ENCODE measurements at regions not wholly inside any gene's neighbourhood (a gene's known extent, or its start where the extent isn't known, plus 50 kb on each side); places are given as distances from the start of the nearest gene placed in this dataset.

GRCh38 chr6:81484251-81484650 is 268.2 kb downstream of the TENT5A start:
- no peak overlapping the region for H3K27ac Mint-ChIP-seq (ENCODE audit: low read depth)
- H3K4me1 Mint-ChIP-seq: no peaks in the 10 kb centered on the region
- H3K27me3 Mint-ChIP-seq: no peaks in the 10 kb centered on the region
- no peak for DNase-seq (ENCODE audit: low spot score in 2 of 2)
- peaks cover 12% of the 10 kb centered on the region for H3K9me3 Mint-ChIP-seq
- no peak for ATAC-seq (replicated peaks; ENCODE audit: extremely low read depth, poor library complexity, severe bottlenecking)
- H3K4me3 Mint-ChIP-seq: no peak overlapping the region
- peaks cover 1% of the 10 kb centered on the region for H3K36me3 Mint-ChIP-seq (ENCODE audit: insufficient read depth)

GRCh38 chr6:81480139-81480538 is 272.3 kb downstream of the TENT5A start:
- no peak overlapping the region for H3K27ac Mint-ChIP-seq (ENCODE audit: low read depth)
- H3K9me3 Mint-ChIP-seq: peaks cover 12% of the 10 kb centered on the region
- no peaks in the 10 kb centered on the region for H3K27me3 Mint-ChIP-seq
- H3K4me1 Mint-ChIP-seq: no peaks in the 10 kb centered on the region
- H3K4me3 Mint-ChIP-seq: no peak overlapping the region
- DNase-seq (ENCODE audit: low spot score in 2 of 2) (no peak), ATAC-seq (replicated peaks; ENCODE audit: extremely low read depth, poor library complexity, severe bottlenecking) (no peak)
- H3K36me3 Mint-ChIP-seq (ENCODE audit: insufficient read depth): peaks cover 1% of the 10 kb centered on the region

DNA sequence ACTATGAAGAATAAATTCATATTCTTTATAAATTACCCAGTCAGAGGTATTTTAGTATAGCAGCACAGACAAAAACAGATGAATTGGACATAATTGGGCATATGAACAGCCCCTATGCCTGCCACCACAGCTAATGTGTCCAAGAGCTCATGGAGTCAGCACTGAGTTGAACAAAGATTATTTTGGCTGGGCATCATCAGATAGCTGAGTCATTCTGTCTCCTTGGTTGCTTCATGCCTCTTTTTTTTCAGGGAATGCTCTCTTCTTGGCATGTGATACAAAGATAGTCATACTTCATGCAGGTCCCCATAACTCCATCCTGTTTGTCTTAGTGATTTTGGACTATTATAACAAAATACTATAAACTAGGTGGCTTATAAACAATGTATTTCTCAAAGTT is 275.6 kb downstream of the TENT5A start:
- no peaks in the 10 kb centered on the region for H3K27me3 Mint-ChIP-seq
- DNase-seq (ENCODE audit: low spot score in 2 of 2) (no peak), ATAC-seq (replicated peaks; ENCODE audit: extremely low read depth, poor library complexity, severe bottlenecking) (no peak)
- peaks cover 12% of the 10 kb centered on the region for H3K9me3 Mint-ChIP-seq
- H3K4me1 Mint-ChIP-seq: no peaks in the 10 kb centered on the region
- H3K27ac Mint-ChIP-seq (ENCODE audit: low read depth): no peak overlapping the region
- H3K4me3 Mint-ChIP-seq: no peak overlapping the region
- H3K36me3 Mint-ChIP-seq (ENCODE audit: insufficient read depth): peaks cover 1% of the 10 kb centered on the region

DNA sequence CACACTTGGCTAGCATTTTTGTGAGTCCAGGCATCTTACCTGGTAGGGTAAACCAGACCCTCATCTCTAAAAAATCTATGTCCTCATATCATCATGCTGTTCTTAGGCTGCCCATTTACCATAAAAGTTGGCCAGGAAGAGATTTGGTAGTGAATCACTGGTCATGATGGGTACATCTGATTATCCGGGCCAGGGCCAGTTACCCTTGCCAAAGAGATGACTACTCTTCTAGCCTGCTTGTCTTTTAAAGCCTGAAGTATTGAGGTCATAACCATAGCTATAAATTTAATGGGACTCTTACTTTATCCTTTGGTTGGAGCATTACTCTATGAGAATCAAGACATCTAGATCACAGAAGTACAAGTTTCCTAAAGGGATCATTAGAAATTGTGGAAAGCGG is 276.8 kb downstream of the TENT5A start:
- Mint-ChIP-seq H3K4me3 (no peak overlapping the region), H3K27me3 (no peaks in the 10 kb centered on the region), H3K36me3 (ENCODE audit: insufficient read depth) (peaks cover 1% of the 10 kb centered on the region), H3K27ac (ENCODE audit: low read depth) (no peak overlapping the region), H3K9me3 (peaks cover 12% of the 10 kb centered on the region), H3K4me1 (no peaks in the 10 kb centered on the region)
- no peak for ATAC-seq (replicated peaks; ENCODE audit: extremely low read depth, poor library complexity, severe bottlenecking)
- no peak for DNase-seq (ENCODE audit: low spot score in 2 of 2)

- Mint-ChIP-seq H3K27me3 (no peaks in the 10 kb centered on the region), H3K27ac (ENCODE audit: low read depth) (no peak overlapping the region), H3K4me1 (no peaks in the 10 kb centered on the region), H3K9me3 (peaks cover 7% of the 10 kb centered on the region), H3K4me3 (no peak overlapping the region), H3K36me3 (ENCODE audit: insufficient read depth) (no peaks in the 10 kb centered on the region)
- DNase-seq (ENCODE audit: low spot score in 2 of 2): no peak
- no peak for ATAC-seq (replicated peaks; ENCODE audit: extremely low read depth, poor library complexity, severe bottlenecking)
These were observed 286.6 kb downstream of the TENT5A start for GRCh38 chr6:81465859-81466258.

GRCh38 chr6:81456416-81456815 is 296.1 kb downstream of the TENT5A start:
- ATAC-seq (replicated peaks; ENCODE audit: extremely low read depth, poor library complexity, severe bottlenecking) (no peak), DNase-seq (ENCODE audit: low spot score in 2 of 2) (no peak)
- no peaks in the 10 kb centered on the region for H3K27me3 Mint-ChIP-seq
- peaks cover 4% of the 10 kb centered on the region for H3K9me3 Mint-ChIP-seq
- no peaks in the 10 kb centered on the region for H3K4me1 Mint-ChIP-seq
- H3K27ac Mint-ChIP-seq (ENCODE audit: low read depth): no peak overlapping the region
- no peak overlapping the region for H3K4me3 Mint-ChIP-seq
- H3K36me3 Mint-ChIP-seq (ENCODE audit: insufficient read depth): no peaks in the 10 kb centered on the region

DNA sequence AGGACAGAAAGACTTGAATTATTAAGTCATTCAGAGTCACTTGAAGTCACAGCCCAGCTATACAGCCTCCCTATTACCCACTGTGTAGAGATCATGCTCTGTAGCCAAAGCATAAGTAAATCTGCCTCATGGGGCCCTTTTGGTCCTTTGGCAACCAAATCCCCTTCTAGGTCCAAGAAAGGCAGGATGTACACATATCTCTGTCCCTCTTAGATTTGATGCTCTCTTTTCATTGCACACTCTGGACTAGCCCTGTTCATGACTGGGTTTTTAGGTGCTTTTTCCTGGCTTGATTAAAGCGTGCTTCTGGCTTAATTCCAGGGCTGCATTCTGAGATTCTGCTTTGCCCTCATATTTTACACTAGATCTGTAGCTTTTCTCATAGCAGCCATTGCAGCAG is 296.8 kb downstream of the TENT5A start:
- Mint-ChIP-seq H3K9me3 (peaks cover 4% of the 10 kb centered on the region), H3K4me3 (no peak overlapping the region), H3K27me3 (no peaks in the 10 kb centered on the region), H3K4me1 (no peaks in the 10 kb centered on the region), H3K27ac (ENCODE audit: low read depth) (no peak overlapping the region), H3K36me3 (ENCODE audit: insufficient read depth) (no peaks in the 10 kb centered on the region)
- ATAC-seq (replicated peaks; ENCODE audit: extremely low read depth, poor library complexity, severe bottlenecking): no peak
- no peak for DNase-seq (ENCODE audit: low spot score in 2 of 2)

- ATAC-seq (replicated peaks; ENCODE audit: extremely low read depth, poor library complexity, severe bottlenecking): no peak
- Mint-ChIP-seq H3K4me1 (no peaks in the 10 kb centered on the region), H3K9me3 (peaks cover 4% of the 10 kb centered on the region), H3K27me3 (no peaks in the 10 kb centered on the region), H3K4me3 (no peak overlapping the region), H3K27ac (ENCODE audit: low read depth) (no peak overlapping the region), H3K36me3 (ENCODE audit: insufficient read depth) (no peaks in the 10 kb centered on the region)
- no peak for DNase-seq (ENCODE audit: low spot score in 2 of 2)
These were observed 300.7 kb downstream of the TENT5A start for GRCh38 chr6:81451787-81452186.

DNA sequence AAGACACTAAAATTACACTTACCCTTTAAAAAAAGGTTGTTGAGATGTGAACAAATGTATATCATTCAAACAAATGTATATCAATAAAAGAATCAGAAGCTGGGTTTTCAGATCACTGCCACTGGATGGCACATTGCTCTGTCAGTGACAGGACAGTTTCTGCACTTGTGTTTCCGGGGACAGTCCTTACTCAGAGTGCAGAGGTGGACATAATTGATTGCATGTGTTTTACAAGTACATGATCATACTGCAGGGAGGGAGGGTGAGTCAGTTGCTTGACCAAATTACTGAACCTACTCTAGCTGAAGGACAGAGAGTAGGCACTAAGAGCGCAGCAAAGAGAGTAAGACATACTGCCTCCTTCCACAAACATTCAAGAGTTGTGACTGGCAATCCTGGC is 302.3 kb downstream of the TENT5A start:
- ATAC-seq (replicated peaks; ENCODE audit: extremely low read depth, poor library complexity, severe bottlenecking) (no peak), DNase-seq (ENCODE audit: low spot score in 2 of 2) (no peak)
- H3K27ac Mint-ChIP-seq (ENCODE audit: low read depth): no peak overlapping the region
- H3K4me1 Mint-ChIP-seq: no peaks in the 10 kb centered on the region
- H3K4me3 Mint-ChIP-seq: no peak overlapping the region
- no peaks in the 10 kb centered on the region for H3K36me3 Mint-ChIP-seq (ENCODE audit: insufficient read depth)
- no peaks in the 10 kb centered on the region for H3K9me3 Mint-ChIP-seq
- no peaks in the 10 kb centered on the region for H3K27me3 Mint-ChIP-seq

DNA sequence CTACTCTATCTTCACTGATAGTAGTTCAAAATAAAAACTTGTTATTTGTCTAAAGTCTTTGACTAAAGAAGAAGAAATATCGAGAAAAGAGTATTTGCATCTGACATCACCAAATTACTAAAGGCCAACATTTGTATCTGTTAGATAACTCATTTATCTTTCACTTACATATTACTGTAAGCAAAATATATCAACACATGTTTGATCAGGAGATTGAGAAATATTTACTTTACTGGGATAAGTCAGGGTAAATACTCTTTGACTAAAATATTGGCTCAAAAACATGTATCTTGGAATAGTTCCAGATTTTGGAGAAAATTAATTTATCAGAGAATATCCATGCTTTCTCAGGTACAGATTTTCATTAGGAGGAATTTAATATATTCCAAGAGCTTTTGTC is 306.0 kb downstream of the TENT5A start:
- Mint-ChIP-seq H3K9me3 (no peaks in the 10 kb centered on the region), H3K27me3 (no peaks in the 10 kb centered on the region), H3K4me1 (no peaks in the 10 kb centered on the region), H3K36me3 (ENCODE audit: insufficient read depth) (no peaks in the 10 kb centered on the region), H3K4me3 (no peak overlapping the region), H3K27ac (ENCODE audit: low read depth) (no peak overlapping the region)
- DNase-seq (ENCODE audit: low spot score in 2 of 2) (no peak), ATAC-seq (replicated peaks; ENCODE audit: extremely low read depth, poor library complexity, severe bottlenecking) (no peak)

DNA sequence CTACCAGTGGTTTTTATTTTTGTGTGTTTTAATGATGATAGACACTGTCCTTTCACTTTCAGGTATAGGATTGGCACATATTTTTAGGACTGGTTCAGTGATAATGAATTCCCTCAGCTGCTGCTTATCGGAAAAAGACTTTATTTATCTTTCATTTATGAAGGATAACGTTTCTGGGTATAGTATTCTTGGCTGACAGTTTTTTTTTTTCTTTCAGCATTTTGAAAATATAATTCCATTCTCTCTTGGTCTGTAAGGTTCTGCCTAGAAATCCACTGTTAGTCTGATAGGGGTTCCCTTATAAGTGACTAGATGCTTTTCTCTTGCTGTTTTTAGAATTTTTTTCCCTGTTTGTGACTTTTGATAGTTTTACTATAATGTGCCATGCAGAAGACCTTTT is 313.1 kb downstream of the TENT5A start:
- Mint-ChIP-seq H3K4me3 (no peak overlapping the region), H3K27me3 (no peaks in the 10 kb centered on the region), H3K27ac (ENCODE audit: low read depth) (no peak overlapping the region), H3K36me3 (ENCODE audit: insufficient read depth) (peaks cover 4% of the 10 kb centered on the region), H3K9me3 (peaks cover 27% of the 10 kb centered on the region), H3K4me1 (no peaks in the 10 kb centered on the region)
- no peak for DNase-seq (ENCODE audit: low spot score in 2 of 2)
- ATAC-seq (replicated peaks; ENCODE audit: extremely low read depth, poor library complexity, severe bottlenecking): no peak

DNA sequence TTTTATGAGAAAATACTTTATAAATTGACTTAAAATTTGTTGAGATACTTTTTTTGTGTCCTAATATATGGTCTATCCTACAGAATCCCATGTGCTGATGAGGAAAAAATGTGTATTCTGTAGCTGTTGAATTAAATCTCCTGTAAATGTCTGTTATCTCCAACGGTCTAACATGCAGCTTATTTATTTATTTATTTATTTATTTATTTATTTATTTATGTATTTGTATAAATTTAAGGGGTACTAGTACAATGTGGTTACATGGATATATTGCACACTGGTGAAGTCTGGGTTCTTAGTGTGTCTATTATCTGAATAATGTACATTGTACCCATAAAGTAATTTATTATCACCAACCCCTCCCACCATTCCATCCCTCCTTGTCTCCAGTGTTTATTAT is 315.5 kb downstream of the TENT5A start:
- ATAC-seq (replicated peaks; ENCODE audit: extremely low read depth, poor library complexity, severe bottlenecking) (no peak), DNase-seq (ENCODE audit: low spot score in 2 of 2) (no peak)
- H3K27me3 Mint-ChIP-seq: no peaks in the 10 kb centered on the region
- H3K4me3 Mint-ChIP-seq: no peak overlapping the region
- no peaks in the 10 kb centered on the region for H3K4me1 Mint-ChIP-seq
- peaks cover 4% of the 10 kb centered on the region for H3K36me3 Mint-ChIP-seq (ENCODE audit: insufficient read depth)
- H3K27ac Mint-ChIP-seq (ENCODE audit: low read depth): no peak overlapping the region
- H3K9me3 Mint-ChIP-seq: peaks cover 28% of the 10 kb centered on the region

DNA sequence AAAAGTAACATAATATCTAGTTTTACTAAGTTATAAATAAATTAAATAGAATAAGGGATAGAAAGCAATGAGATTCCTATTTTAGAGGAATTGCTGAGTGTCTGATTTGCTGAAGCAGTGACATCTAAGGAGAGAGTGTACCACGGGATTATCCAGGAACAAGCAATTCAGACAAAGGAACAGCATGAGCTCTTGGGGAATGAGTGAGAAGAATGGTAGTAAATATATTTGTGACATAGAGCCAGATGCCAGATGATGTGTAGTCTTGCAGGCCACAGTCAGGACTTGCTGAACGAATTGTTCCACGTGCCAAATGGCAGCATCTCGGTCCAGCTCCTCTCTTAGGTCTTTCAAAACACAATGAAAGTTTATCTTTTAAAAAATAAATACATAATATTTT is 339.2 kb downstream of the TENT5A start:
- no peaks in the 10 kb centered on the region for H3K4me1 Mint-ChIP-seq
- no peak overlapping the region for H3K27ac Mint-ChIP-seq (ENCODE audit: low read depth)
- no peak for DNase-seq (ENCODE audit: low spot score in 2 of 2)
- ATAC-seq (replicated peaks; ENCODE audit: extremely low read depth, poor library complexity, severe bottlenecking): no peak
- H3K27me3 Mint-ChIP-seq: no peaks in the 10 kb centered on the region
- H3K9me3 Mint-ChIP-seq: peaks cover 12% of the 10 kb centered on the region
- no peaks in the 10 kb centered on the region for H3K36me3 Mint-ChIP-seq (ENCODE audit: insufficient read depth)
- H3K4me3 Mint-ChIP-seq: no peak overlapping the region

Data from central memory CD8-positive, alpha-beta T cell (primary cell).